ENCODE measurements at regions not wholly inside any gene's neighbourhood (a gene's known extent, or its start where the extent isn't known, plus 50 kb on each side); places are given as distances from the start of the nearest gene placed in this dataset.

DNA sequence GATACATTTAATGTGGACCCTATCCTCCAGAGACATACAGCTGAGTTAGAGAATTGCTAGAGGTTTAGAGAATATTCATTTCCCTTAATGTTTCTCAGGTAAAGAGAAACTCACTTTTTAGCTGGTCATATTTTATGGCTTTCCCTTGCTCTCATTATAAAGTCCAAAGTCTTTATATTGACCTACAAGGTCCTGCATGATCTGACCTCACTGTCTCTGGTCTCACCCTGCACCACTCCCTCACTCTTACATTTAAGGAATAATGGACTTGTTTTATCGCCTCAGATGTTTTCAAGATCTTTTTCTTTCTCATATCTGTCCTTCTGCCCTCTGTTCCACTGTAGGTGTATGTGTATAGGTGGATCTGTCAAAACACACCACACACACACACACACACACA, 597.3 kb downstream of the PLCL1 start:
- TF ChIP-seq MYNN (tag by site-specific recombination; IDR thresholded peaks at IDR 0.05; ENCODE audit: borderline replicate concordance) (no peak), ZNF311 (tag by site-specific recombination; IDR thresholded peaks at IDR 0.05; ENCODE audit: borderline replicate concordance) (no peak)
- TF ChIP-seq, protein P1, sequence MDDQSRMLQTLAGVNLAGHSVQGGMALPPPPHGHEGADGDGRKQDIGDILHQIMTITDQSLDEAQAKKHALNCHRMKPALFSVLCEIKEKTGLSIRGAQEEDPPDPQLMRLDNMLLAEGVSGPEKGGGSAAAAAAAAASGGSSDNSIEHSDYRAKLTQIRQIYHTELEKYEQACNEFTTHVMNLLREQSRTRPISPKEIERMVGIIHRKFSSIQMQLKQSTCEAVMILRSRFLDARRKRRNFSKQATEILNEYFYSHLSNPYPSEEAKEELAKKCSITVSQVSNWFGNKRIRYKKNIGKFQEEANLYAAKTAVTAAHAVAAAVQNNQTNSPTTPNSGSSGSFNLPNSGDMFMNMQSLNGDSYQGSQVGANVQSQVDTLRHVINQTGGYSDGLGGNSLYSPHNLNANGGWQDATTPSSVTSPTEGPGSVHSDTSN (CRISPR knock-in tag; IDR thresholded peaks at IDR 0.05) = no peak
